ENCODE measurements at regions not wholly inside any gene's neighbourhood (a gene's known extent, or its start where the extent isn't known, plus 50 kb on each side); places are given as distances from the start of the nearest gene placed in this dataset.

GRCh38 chr3:124157748-124158147 is 165.8 kb upstream of the ROPN1 start (continued):
- TF ChIP-seq CTCF (IDR thresholded peaks at IDR 0.05; ENCODE audit: control extremely low read depth in 1 of 3, insufficient read depth in 1 of 3, low read depth in 1 of 3, low read length in 3 of 3) (no peak), CREB1 (IDR thresholded peaks at IDR 0.05) (no peak)
